Astrocyte of the cerebellum (primary cell): ENCODE measurements at regions not wholly inside any gene's neighbourhood (a gene's known extent, or its start where the extent isn't known, plus 50 kb on each side); places are given as distances from the start of the nearest gene placed in this dataset.

ENCODE experiments used
- DNase-seq: peaks from one replicate; pipeline ENCODE4 v3.0.0-alpha.2; 2011; ENCODE audit warnings: low read depth
- H3K4me3 ChIP-seq: 2 replicates; pipeline ENCODE4 v1.5.1; 2011; ENCODE audit warnings: mild to moderate bottlenecking, low read depth, low read length, moderate library complexity
- in situ Hi-C: cut with HindIII; loops from 2 replicates; pipeline ENCODE4 v1.10.0; 2017; ENCODE audit warnings: low sequenced_read_pairs
- TF ChIP-seq, protein P1 (sequence below): IDR thresholded peaks from 2 replicates; pipeline ENCODE4 v1.5.1; 2012; ENCODE audit warnings: low read length, low read depth, moderate library complexity, mild to moderate bottlenecking; ENCODE audit errors: missing control alignments

DNA sequence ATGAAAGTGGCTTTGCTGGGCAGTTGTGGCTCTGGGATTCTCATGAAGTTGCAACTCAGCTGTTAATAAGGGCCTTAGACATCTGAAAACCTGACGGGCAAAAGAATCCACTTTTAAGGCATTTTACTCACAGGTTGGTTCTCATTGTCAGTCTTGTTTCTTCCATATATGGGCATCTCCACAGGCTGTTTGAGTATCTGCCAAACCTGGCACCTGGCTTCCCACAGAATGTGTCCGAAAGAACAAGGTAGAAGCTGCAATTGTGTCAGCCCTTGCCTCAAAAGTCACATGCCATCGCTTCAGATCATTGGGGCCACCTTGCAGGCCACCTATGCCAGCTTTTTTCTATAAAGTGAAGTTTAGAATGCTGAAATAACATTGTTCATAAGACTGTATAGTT, 102.4 kb downstream of the KCTD12 start:
- DNase-seq, result no peak
- TF ChIP-seq, protein P1, sequence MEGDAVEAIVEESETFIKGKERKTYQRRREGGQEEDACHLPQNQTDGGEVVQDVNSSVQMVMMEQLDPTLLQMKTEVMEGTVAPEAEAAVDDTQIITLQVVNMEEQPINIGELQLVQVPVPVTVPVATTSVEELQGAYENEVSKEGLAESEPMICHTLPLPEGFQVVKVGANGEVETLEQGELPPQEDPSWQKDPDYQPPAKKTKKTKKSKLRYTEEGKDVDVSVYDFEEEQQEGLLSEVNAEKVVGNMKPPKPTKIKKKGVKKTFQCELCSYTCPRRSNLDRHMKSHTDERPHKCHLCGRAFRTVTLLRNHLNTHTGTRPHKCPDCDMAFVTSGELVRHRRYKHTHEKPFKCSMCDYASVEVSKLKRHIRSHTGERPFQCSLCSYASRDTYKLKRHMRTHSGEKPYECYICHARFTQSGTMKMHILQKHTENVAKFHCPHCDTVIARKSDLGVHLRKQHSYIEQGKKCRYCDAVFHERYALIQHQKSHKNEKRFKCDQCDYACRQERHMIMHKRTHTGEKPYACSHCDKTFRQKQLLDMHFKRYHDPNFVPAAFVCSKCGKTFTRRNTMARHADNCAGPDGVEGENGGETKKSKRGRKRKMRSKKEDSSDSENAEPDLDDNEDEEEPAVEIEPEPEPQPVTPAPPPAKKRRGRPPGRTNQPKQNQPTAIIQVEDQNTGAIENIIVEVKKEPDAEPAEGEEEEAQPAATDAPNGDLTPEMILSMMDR, result no peak
- in situ Hi-C loops, result no loop called here
- H3K4me3 ChIP-seq, result no peak overlapping the region

DNA sequence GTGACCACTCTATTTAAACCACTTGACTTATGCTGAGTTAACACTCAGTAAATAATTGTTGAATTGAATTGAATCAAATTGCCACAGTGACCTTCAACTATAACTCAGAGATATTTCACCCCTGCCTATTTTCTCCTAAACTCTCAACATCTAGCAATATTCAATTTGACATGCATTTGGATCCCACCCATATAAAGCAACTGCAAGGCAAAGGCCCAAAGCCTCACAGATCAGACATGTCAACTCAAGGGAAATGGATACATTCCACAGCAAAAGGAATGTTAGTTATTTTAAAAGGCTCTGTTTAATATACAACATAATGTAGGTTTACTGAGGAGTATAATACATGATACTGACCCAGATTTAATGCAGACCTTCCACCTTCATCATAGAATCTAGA, 107.4 kb downstream of the KCTD12 start:
- TF ChIP-seq, protein P1, result no peak
- DNase-seq, result no peak
- in situ Hi-C loops, result no loop called here
- no peak overlapping the region for H3K4me3 ChIP-seq

DNA sequence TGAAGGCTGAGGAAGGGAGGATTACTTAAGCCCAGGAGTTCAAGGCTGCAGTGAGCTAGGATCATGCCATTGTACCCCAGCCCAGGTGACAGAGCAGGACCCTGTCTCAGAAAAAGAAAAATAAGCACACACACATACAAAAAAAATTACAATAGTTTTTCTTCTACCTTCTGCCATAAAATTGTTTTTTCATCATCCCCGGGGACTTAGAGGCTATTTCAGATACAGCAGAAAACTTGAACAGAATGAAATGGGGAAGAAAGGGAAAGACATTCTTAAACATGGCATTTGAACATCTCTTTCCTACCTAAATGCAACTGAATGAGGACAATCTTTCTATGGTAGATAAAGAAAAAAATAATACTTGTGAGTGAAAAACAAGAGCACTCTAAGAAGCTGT, 109.1 kb downstream of the KCTD12 start:
- in situ Hi-C loops, result no loop called here
- no peak overlapping the region for H3K4me3 ChIP-seq
- DNase-seq, result no peak
- TF ChIP-seq, protein P1, result no peak

DNA sequence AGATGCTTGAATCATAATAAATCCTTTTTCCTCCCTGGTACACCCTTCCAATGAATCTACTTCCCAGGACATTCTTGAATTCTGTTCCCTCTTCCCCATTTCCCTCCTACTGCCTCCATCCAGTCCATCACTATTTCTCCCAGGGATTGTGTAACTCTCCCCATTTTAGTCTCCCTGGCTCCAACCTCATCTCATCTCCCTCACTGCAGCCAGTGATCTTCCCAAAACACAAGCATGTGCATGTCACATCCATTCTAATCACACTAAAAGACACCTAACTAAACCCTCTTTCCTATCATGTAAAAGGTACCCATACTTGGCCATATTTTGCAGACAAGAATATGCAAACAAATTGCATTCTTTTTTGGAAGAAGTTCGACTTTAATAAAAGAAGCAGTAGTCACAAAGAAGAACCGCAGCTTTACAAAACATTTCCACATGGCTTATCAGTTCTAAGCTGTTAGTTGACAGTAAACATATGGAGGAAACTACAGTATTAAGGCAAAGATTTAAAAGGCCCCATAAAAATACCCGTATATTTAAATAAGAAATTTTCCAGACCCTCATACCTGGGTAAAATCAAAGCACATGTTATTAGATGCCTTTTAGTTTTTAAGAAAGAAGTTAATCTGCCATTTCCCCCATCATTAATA, 111.0 kb downstream of the KCTD12 start:
- TF ChIP-seq, protein P1, result no peak
- H3K4me3 ChIP-seq, result no peak overlapping the region
- in situ Hi-C loops, result no loop called here
- no peak for DNase-seq

DNA sequence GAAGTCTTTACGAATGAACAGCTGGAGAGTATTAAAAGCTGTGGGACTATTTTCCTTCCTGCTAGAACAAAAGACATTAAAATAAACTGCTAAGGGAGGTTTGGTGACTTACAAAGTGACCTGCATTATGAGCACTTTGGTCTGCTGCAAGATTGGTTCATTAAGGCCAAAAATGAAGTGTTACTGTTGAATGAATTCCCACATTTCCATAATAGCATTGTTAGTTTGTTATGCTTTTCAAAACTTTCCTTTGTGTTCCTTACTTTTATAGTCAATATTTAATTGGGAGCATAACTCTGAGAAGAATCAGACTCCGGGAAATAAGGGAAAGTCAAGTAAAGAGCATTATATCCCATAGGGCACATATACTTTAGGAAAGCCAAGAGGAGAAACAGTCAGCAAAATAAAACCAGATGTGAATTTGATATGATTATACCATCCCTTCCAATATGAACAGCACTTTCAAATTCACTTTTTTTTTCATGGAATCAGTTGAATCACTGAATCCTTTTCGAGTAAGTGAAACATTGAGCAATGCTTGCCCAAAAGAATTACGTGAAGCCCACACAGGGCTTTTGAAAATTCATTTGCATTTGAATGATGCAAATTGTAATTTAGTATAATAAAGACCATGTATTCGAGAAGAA, 112.6 kb downstream of the KCTD12 start:
- in situ Hi-C loops, result no loop called here
- no peak overlapping the region for H3K4me3 ChIP-seq
- TF ChIP-seq, protein P1, result no peak
- DNase-seq, result no peak

DNA sequence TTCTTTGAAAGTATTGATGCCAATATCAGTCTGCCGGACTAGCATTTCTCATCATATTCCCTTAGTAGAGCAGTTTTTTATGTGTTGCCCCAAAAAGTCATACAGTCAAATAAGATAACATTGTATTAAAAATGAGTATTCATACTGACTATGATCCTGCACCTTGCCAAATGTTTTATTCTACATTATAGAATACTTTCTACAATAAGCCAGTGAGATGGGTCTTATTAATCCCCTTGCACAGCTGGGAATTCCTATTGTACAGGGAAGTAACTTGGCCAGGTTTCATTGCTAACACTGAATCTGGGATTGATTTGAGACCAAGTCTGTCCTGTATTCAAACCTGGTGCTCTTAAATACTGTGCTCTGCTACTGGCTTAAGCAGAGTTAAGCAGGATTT, 114.0 kb downstream of the KCTD12 start:
- no peak for DNase-seq
- TF ChIP-seq, protein P1, result no peak
- in situ Hi-C loops, result no loop called here
- H3K4me3 ChIP-seq, result no peak overlapping the region
